Epithelial cell of esophagus (primary cell): ENCODE measurements at regions not wholly inside any gene's neighbourhood (a gene's known extent, or its start where the extent isn't known, plus 50 kb on each side); places are given as distances from the start of the nearest gene placed in this dataset.

Experiments used
- DNase-seq: peaks from one replicate; pipeline ENCODE4 v3.0.0; 2010; ENCODE audit warnings: low read depth
- H3K4me3 ChIP-seq: 2 replicates; pipeline ENCODE4 v1.5.1; 2011; ENCODE audit warnings: mild to moderate bottlenecking, low read length, control low read depth
- TF ChIP-seq, protein P1 (sequence below): IDR thresholded peaks from 2 replicates; pipeline ENCODE4 v1.5.1; 2011; ENCODE audit warnings: low read depth, mild to moderate bottlenecking, low read length, control low read depth, inconsistent platforms; ENCODE audit not compliant: insufficient read depth; ENCODE audit errors: missing control alignments

DNA sequence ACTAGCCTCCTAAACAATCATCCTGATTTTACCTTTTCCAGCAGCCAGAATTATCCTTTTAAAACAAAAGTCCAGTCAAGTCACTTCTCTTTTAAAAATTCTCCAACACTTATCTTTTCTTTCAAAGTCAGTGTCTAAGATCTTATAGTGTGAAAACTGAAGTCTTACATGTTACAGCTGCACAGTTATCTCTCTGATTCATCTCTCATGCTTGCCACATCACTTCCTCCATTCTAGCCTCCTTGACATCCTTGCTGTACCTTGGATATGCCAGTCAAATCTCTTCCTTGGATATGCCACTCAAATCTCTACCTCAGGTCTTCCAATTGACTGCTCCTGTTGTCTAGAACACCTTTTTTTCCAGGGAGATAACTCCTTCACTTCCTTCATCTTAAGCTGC is 361.7 kb upstream of the FTMT start:
- peak; percentile 3 for DNase-seq
- no peak overlapping the region for H3K4me3 ChIP-seq
- TF ChIP-seq, protein P1, sequence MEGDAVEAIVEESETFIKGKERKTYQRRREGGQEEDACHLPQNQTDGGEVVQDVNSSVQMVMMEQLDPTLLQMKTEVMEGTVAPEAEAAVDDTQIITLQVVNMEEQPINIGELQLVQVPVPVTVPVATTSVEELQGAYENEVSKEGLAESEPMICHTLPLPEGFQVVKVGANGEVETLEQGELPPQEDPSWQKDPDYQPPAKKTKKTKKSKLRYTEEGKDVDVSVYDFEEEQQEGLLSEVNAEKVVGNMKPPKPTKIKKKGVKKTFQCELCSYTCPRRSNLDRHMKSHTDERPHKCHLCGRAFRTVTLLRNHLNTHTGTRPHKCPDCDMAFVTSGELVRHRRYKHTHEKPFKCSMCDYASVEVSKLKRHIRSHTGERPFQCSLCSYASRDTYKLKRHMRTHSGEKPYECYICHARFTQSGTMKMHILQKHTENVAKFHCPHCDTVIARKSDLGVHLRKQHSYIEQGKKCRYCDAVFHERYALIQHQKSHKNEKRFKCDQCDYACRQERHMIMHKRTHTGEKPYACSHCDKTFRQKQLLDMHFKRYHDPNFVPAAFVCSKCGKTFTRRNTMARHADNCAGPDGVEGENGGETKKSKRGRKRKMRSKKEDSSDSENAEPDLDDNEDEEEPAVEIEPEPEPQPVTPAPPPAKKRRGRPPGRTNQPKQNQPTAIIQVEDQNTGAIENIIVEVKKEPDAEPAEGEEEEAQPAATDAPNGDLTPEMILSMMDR = no peak

DNA sequence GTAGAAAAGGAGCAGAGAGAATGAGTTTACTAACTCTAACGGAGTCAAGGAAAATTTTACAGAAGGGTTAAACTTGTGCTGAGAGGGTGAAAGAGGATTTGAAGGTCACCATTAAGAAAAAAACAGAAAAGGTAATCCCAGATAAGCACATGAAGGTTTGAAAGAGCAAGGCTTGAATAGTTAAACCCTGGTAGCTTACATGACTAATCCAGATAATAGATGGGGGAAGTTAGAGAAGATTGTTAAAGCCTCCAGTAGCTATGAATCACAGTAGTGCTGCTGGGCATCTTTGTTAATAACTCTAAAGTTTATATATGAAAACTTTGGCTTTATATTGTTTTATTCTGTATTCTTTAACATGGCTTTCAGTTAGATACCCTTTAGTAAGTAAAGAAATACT is 354.5 kb upstream of the FTMT start:
- TF ChIP-seq, protein P1 = no peak
- peak; percentile 48 for DNase-seq
- no peak overlapping the region for H3K4me3 ChIP-seq

DNA sequence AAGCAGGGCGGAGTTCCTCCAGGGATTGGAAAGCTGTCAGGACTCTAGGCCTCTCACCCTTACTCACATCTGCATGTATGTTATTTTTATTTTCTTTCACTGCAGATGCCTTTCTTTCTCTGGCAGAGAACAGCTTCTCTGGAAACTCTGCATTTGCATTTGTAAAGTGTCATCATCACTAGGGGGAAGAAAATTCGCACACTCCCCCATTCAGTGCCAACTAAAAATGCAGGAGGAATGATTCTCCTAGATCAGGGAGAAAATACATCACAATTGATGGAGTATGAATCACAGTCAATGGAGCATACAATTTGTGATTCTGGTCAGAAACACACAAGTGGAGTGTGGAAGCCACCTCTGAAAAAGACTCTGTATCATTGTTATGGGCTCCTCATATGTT is 351.4 kb upstream of the FTMT start:
- TF ChIP-seq, protein P1 = no peak
- no peak overlapping the region for H3K4me3 ChIP-seq
- no peak for DNase-seq

DNA sequence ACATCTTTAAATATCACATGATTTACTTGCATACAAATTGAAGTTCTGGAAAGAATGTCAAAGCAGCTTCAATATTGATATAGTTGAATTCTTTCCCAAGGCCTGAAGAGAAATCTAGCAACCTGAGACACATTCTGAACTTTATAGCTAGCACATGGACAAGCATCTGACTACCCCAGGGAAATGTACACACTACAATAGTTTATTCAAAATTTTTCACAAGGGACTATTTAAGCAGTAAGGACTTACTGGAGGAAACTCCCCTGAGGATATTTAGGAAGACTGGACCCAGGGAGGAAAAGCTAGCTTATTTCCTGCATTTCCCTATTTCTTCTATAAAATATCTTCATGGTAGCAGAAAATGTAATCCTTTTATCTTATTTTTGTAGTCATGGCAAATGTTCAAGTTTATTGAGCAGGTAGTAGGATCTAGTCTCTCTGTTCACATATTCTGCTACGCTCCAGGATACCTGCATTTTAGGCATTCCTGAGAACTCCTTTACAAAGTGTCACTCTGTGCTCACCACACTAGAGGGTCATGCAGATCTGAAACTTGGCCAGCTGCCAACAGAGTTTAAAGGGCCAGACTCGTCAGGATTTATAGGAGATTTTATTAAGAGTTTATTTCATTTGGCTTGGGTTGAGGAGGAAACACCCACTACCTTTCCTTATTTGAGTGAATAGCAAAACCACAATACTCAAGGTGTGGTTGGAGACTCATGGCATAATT is 348.4 kb upstream of the FTMT start:
- DNase-seq = peak; percentile 12
- TF ChIP-seq, protein P1 = no peak
- no peak overlapping the region for H3K4me3 ChIP-seq

DNA sequence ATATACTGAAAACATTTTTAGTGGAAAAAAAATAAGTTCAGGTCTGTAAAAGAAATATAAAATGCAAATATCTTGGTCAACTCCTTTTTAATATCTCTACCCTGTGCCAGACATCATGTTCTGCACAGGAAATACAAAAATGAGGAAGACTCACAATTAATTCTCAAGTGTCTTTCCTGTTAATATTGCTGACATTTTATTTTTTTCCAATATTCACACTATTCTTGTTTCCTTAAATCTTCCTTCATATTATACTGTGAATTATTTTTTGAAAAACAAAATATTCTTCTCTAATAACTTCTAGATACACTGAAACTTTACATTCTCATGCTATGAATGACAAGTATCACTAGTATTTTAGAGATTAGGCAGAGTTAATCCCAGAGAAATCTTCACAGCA is 334.7 kb upstream of the FTMT start:
- TF ChIP-seq, protein P1 = no peak
- H3K4me3 ChIP-seq = no peak overlapping the region
- no peak for DNase-seq

DNA sequence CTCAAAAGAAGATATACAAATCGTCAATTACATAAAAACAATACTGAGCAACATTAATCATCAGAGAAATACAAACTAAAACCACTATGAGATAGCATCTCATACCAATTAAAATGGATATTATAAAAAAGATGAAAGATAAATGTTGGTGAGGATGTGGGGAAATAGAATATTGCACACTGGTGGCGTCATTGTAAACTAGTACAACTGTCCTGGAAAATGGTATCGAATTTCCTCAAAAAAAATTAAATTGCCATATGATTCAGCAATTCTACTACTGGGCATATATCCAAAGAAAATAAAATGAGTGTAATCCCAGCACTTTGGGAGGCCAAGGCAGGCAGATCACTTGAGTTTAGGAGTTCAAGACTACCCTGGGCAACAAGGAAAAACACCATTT is 326.0 kb upstream of the FTMT start:
- DNase-seq = no peak
- TF ChIP-seq, protein P1 = no peak

DNA sequence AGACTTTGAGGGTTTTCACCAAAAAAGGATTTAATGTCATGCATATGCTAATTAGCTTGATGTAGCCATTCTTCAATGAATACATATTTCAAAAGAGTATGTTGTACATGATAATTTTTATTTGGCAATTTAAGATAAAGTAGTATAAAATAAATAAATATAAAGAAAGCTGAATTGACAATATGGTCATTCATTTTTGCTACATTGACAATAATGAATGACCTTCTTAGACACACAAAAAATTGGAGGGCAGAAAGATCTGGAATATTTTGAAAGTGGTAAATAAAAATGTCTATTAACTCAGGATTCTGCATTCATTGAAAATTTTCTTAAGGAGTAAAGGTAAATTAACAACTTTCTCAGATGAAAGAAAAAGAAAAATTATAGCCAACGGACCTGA is 324.8 kb upstream of the FTMT start:
- TF ChIP-seq, protein P1 = no peak
- H3K4me3 ChIP-seq = no peak overlapping the region
- no peak for DNase-seq

More for the DNA sequence above, 326.0 kb upstream of the FTMT start:
- H3K4me3 ChIP-seq = no peak overlapping the region
